ENCODE measurements at regions not wholly inside any gene's neighbourhood (a gene's known extent, or its start where the extent isn't known, plus 50 kb on each side); places are given as distances from the start of the nearest gene placed in this dataset.

DNA sequence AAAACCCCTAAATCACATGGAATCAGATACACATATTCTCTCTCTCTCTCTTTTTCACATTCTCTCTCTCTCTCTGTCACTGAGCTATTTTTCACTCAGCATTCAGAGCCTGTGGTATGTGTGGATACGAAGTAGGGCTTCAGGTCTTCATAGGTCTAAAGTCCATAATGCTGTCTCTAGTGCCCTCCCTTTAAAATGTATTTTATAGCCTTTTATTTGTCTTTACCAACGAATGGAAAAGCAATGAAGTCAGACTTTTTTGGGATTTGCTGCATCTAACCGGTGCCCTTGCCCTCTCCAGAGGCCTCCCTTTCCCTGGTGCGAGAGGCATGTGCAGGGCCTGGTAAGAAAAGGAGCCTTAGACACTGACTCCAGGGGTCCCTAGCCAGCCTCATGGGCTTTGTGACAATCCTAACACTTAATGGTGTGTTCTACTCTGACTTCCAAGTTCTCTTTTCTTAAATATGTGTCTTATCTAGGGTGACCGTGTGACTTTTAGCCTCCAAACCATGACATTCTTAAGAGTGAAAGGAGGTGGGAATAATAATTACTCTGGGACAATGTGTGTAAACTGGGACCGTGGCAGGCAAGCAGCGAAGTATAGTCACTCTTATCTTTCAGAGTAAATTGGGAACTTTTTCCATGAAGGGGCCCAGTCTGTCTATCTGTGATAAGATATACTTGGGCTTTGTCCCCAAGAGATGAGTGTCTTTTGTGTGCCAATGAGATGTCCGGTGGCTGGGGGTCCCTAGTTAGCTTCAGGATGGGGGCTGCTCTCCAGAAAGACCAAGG, 101.1 kb downstream of the B3GNT2 start:
- no peak for DNase-seq

- DNase-seq = no peak
Observed at GRCh38 chr2:62296034-62296831, 100.3 kb downstream of the B3GNT2 start.

GRCh38 chr2:62293490-62294271, 97.8 kb downstream of the B3GNT2 start:
- no peak for DNase-seq

DNA sequence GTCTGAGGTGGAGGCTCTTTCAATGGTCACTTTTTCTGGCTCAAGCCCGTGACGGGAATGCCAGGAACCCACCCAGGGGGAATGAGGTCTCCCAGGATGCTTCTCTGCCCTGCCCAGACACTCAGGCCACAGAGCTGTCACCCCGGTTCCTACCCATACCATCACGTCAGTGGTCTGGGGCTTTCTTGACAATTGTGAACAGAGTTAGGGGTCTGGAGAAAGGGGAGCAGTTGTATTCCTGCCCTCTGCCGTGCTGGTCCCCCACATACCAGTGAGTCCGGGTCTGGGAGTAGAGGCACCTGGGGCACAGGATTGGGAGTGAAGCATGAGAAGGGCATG, 97.2 kb downstream of the B3GNT2 start:
- DNase-seq = no peak

- no peak for DNase-seq
Observed at GRCh38 chr2:62292190-62292589, 96.3 kb downstream of the B3GNT2 start.

- DNase-seq = no peak
Observed at GRCh38 chr2:62291517-62292137, 95.7 kb downstream of the B3GNT2 start.

- no peak for DNase-seq
Observed at GRCh38 chr2:62291052-62291451, 95.1 kb downstream of the B3GNT2 start.

DNA sequence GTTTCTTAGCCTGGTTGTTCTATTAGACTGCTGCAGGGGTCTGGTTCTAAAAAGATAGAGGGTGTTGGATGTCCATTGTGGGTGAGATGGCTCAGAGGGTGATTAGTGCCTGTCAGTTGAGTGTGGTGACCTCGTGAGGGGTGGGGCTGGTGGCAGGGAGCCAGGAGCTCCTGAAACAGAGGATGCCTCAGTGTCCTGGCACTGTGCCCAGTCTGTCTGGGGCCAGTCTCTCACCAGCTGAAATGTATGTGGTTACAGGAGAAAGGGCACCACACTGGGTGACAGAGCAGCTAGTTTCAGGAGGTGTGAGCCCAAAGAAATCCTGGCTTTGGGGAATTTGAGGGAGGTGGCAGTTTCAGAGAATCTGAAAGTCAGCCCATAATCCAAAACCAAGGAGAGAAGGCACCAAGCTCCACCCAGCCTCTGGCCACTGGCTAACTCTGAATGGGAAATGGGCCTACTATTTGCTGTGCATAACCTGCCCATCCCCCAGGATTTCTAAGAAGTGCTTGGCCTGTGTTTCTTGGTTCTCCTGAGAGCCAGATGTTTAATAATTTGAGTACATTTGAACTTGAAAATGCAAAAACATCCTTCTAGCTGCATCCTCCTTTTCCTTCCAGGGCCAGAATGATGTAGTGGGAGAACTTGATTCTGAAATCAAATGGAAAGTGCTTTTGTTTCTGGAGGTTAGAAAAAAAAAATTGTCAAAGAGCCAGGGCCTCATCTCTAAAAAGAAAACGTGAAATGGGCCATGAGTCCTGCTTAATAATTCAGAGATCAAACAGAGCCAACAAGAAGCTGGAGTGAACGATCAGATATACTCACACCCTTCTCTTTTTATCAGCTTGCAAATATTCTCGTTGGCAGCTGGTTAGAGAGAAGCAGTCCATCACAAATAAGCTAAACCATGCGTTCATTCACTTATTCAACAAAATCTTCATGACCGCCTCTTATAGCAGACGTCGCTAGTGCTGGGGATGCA, 92.3 kb downstream of the B3GNT2 start:
- peak; percentile 23 for DNase-seq

DNA sequence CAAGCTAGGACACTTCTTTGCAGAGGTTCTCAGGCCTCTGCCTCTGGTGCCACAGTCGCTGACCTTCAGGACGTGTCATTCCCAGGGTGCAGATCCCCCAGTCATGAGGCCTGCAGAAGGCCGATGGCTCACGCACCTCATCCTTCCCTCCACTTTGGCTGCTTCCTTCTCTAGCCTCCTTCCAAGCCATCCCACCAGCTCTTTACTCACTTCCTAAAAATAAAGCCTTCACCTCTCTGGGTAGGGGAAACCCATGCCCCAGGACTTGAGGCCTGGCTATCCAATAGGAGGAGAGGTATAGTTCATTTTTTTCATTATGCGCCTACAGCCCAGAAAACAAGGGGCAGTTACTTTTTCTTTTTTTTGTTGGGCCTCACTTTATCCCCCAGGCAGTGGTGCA, 91.4 kb downstream of the B3GNT2 start:
- DNase-seq = no peak

- DNase-seq = no peak
Observed at GRCh38 chr2:62286089-62286785, 90.3 kb downstream of the B3GNT2 start.

- no peak for DNase-seq
Observed at GRCh38 chr2:62284980-62285379, 89.1 kb downstream of the B3GNT2 start.

- no peak for DNase-seq
Observed at GRCh38 chr2:62284471-62284870, 88.6 kb downstream of the B3GNT2 start.

DNA sequence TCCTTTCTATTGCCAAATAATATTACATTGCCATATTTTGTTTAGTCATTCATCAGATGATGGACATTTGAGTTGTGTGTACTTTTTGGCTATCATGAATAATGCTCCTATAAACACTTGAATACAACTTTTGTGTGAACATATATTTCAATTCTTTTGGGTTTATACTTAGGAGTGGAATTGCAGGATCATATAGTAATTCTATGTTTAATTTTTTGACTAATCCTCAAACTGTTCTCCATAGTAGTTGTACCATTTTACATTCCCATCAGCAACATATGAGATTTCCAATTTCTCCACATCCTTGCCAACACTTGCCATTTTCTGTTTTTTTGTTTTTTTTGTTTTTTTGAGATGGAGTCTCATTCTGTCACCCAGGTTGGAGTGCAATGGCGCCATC, 87.2 kb downstream of the B3GNT2 start:
- DNase-seq = no peak

GRCh38 chr2:62281663-62282062, 85.7 kb downstream of the B3GNT2 start:
- no peak for DNase-seq

DNA sequence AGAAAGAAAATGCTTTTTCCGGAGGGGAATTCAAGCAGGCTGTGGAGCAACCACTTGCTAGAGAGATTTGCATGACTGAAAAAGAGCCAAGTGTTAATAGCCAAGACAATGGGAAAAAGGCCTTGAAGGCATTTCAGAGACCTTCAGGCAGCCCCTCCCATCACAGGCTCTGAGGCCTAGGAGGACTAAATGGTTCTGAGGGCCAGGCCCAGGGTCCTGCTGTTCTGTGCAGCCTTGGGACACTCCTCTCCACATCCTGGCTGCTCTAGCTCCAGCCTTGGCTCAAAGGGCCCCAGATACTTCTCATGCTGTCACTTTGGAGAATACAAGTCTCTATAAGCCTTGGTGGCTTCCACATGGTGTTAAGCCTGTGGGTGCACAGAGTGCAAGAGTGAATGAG, 81.8 kb downstream of the B3GNT2 start:
- DNase-seq = no peak

Measured in NCI-H1436 treated with DMSO at 0.1 percent for 48 hours (cell line).